ENCODE measurements at regions not wholly inside any gene's neighbourhood (a gene's known extent, or its start where the extent isn't known, plus 50 kb on each side); places are given as distances from the start of the nearest gene placed in this dataset.

- TF ChIP-seq, protein P1, sequence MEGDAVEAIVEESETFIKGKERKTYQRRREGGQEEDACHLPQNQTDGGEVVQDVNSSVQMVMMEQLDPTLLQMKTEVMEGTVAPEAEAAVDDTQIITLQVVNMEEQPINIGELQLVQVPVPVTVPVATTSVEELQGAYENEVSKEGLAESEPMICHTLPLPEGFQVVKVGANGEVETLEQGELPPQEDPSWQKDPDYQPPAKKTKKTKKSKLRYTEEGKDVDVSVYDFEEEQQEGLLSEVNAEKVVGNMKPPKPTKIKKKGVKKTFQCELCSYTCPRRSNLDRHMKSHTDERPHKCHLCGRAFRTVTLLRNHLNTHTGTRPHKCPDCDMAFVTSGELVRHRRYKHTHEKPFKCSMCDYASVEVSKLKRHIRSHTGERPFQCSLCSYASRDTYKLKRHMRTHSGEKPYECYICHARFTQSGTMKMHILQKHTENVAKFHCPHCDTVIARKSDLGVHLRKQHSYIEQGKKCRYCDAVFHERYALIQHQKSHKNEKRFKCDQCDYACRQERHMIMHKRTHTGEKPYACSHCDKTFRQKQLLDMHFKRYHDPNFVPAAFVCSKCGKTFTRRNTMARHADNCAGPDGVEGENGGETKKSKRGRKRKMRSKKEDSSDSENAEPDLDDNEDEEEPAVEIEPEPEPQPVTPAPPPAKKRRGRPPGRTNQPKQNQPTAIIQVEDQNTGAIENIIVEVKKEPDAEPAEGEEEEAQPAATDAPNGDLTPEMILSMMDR (IDR thresholded peaks at IDR 0.05): no peak
- TF ChIP-seq POLR2A (IDR thresholded peaks at IDR 0.05): no peak
Observed at GRCh38 chr13:75935805-75936204, 299.7 kb downstream of the LMO7 start.

All from Peyer's patch (tissue), 4 donors.